ENCODE measurements at regions not wholly inside any gene's neighbourhood (a gene's known extent, or its start where the extent isn't known, plus 50 kb on each side); places are given as distances from the start of the nearest gene placed in this dataset.

DNA sequence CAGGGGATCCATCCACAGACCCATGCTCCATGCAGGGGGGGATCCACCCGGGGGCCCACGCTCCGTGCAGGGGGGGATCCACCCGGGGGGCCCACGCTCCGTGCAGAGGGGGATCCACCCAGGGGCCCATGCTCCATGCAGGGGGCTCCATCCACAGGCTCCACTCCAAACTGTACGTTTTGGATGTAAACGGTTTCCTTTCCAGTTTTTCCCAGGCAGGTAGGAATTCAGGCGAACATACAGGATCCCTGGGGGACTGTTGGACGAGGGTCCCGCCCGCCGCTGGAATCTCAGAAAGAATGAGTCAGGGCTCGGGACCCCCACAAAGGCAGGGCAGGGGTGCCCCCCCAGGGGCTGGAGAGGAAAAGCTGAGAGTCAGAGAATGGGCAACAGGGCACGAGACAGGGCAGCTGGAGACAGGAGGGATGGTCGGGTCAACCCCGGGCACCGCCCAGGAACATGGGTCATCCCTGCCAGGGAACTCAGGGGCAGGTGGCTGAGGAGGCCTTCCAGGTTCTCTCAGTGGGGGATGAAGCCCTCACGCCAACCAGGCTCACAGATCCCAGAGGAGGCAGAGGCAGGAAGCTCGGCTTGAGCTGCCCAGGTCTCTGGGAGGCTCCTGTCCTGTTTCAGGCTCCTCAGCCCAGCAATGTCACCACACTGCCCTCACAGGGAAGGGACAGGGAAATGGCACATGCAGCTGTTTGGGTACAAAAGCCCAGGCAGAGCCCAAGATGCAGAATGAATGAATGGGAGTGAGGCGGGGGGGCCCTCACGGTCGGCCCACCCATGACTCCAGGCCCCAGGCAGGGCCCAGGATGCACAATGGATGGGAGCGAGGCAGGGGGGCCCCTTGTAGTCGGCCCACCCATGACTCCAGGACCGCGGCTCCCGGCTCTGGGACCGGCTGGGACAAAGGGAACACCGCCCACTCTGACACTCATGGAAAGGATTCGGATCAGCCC is 200.2 kb downstream of the BRD1 start:
- FAIRE-seq (no peak), DNase-seq (ENCODE audit: insufficient read length, low spot score) (no peak)
- TF ChIP-seq, protein P1, sequence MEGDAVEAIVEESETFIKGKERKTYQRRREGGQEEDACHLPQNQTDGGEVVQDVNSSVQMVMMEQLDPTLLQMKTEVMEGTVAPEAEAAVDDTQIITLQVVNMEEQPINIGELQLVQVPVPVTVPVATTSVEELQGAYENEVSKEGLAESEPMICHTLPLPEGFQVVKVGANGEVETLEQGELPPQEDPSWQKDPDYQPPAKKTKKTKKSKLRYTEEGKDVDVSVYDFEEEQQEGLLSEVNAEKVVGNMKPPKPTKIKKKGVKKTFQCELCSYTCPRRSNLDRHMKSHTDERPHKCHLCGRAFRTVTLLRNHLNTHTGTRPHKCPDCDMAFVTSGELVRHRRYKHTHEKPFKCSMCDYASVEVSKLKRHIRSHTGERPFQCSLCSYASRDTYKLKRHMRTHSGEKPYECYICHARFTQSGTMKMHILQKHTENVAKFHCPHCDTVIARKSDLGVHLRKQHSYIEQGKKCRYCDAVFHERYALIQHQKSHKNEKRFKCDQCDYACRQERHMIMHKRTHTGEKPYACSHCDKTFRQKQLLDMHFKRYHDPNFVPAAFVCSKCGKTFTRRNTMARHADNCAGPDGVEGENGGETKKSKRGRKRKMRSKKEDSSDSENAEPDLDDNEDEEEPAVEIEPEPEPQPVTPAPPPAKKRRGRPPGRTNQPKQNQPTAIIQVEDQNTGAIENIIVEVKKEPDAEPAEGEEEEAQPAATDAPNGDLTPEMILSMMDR (IDR thresholded peaks at IDR 0.05; ENCODE audit: insufficient read depth, missing control alignments) = no peak

DNA sequence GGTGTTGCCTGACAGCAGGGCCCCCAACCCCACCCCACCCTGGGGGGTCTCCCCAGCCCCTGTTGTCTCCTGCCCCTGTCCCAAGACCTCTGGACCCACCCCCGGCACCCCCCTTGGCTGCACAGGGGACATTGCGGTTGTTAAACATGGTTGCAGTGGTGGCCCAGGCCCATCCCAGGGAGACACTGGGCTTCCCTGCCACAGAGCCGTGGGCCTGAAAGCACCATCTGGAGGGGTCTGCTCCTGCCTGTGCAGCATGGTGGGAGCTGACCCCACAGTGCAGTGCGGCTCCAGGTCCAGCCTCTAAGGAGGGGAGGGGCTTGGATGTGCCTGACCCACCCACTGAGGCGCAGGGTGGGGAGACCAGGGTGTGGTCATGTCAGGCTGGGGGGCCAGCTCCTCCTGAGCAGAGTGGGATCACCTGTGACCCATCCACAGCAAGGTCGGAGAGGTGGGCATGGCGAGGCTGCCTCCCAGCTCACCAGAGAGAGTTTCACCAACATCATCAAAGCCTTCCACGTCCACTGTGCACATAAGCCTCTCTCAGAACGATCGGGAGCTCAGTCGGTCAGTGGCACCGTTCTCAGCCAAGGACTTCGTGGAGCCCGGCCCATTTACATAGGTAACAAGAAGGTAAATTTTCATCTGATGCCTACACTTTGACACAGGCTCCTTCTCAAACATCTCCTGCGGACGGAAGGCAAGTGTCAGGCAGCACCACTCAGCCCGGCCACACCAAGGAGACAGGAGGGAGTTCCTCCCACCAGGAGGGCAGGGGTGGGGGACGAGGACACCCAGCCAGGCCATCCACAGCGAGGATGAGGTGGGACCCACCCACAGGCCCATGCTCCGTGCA is 201.1 kb downstream of the BRD1 start:
- FAIRE-seq = no peak
- DNase-seq (ENCODE audit: insufficient read length, low spot score) = no peak
- TF ChIP-seq, protein P1 (IDR thresholded peaks at IDR 0.05; ENCODE audit: insufficient read depth, missing control alignments) = no peak

DNA sequence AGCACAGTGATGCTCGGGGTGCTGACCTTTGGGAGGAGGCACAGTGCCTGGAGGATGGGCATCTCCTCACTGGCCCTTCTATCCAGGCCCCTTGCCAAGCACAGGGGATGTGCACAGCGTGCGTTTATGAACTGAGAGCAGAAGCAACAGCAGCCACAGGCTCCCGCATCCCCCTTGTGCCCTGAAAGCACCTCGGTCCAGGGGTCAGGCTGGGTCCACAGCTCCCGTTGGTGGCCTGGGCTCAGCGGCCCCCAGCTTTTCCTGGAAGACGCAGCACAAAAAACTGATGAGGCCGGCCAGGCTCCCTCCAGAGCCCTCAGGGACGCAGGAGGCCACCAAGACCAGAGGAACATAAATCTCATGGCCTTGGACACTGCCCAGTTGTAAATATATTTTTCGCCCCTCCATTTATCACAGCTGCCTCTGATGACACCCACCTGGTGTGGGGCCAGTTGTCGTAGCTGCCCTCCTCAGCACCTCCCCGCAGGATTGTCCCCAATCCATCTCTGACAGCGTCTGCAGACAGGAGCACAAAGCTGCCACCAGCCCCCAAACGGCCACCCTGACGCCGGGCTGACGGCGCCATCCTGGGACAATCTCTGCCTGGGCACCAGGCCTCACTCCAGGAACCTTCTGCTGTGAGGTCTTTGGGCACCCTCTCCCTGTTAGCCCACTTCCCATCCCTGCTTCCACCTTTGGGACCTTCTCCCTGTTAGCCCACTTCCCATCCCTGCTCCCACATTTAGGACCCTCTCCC is 203.1 kb downstream of the BRD1 start:
- TF ChIP-seq, protein P1 (IDR thresholded peaks at IDR 0.05; ENCODE audit: insufficient read depth, missing control alignments) = no peak
- DNase-seq (ENCODE audit: insufficient read length, low spot score) (no peak), FAIRE-seq (no peak)

DNA sequence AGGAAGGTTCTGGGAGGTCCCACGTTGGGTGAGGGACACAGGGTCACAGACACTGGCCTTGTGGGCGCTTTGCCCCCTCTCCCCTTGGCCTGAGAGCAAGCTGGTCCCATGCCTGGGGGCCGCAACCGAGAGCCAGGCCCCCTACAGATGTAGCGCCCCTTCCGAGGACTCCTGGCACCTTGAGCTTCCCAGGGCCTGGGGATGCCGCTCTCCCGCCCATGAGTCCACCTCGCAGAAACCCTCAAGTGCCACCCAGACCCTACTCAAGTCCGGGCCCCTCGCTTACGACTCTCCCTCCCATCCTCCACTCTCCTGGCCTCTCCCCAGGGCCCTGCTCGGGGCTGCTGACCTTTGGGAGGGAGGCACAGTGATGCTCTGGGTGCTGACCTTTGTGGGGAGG is 204.0 kb downstream of the BRD1 start:
- no peak for FAIRE-seq
- TF ChIP-seq, protein P1 (IDR thresholded peaks at IDR 0.05; ENCODE audit: insufficient read depth, missing control alignments) = no peak

DNA sequence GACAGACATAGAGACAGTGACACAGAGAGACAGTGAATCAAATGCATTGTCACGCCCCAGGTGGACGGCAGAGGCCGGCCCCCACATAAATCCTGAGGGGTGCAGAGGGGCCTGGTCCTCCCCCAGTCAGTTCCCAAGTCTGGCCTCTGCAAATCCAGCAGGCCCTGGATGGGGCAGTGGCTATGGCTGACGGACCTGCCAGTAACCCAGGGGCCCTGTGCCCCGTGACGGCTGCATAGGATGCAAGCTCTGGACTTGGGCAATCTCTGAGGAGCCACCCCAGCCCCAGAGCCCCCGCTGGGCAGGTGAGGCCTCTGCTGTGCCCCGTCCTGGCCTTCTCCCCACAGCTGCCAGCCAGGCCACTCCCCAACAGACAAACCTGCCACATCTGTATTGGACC is 204.5 kb downstream of the BRD1 start:
- TF ChIP-seq, protein P1 (IDR thresholded peaks at IDR 0.05; ENCODE audit: insufficient read depth, missing control alignments) = no peak
- FAIRE-seq (no peak), DNase-seq (ENCODE audit: insufficient read length, low spot score) (no peak)

More for the DNA sequence above, 204.0 kb downstream of the BRD1 start:
- no peak for DNase-seq (ENCODE audit: insufficient read length, low spot score)

DNA sequence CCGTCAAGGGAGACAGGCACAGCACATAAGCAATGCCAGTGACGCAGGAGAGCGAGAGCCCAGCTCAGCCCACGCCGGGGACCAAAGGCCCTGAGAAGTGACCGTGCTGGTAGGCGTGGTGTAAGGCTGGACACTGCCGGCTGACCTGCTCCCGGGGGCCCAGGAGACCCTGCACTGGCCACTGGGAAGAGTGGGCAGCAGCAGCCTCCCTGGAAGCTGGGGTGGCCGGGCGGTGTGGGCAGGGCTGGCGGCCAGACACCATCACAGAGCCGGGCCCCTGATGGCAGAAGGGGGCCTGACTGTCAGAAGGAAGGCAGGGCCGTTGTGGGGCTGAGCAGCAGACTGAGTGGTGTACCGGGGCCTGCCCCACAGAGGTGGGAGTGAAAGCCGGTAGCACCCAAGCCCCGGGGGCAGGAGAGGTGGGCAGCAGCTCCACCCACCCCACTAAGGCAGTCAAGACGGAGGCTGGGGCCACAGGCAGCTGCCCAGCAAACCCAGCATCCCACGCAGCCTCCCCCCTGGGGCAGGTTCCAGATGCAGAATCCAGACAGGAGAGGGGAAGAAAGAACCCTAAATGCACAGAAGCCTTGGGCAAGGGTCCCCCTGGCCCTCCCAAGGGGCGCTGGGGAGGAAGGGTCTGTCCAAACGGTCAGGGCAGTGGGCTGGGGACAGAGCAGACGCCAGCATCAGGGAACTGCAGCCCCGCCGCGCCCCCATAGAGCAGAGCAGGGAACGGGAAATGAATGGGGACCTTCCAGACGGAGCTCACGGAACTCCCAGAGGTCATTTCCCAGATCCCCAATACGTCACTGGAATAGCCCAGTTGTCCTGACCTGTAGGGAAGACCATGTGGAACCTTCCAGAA is 205.2 kb downstream of the BRD1 start:
- TF ChIP-seq, protein P1 (IDR thresholded peaks at IDR 0.05; ENCODE audit: insufficient read depth, missing control alignments) = no peak
- no peak for FAIRE-seq
- DNase-seq (ENCODE audit: insufficient read length, low spot score) = no peak

All from D721Med (cell line).